ENCODE measurements at regions not wholly inside any gene's neighbourhood (a gene's known extent, or its start where the extent isn't known, plus 50 kb on each side); places are given as distances from the start of the nearest gene placed in this dataset.

GRCh38 chr4:19382993-19383756 lies 868.5 kb upstream of the SLIT2 start:
- peak; percentile 57 for DNase-seq

- peak; percentile 21 for DNase-seq
These were observed 870.6 kb upstream of the SLIT2 start for GRCh38 chr4:19381068-19381467.

- no peak for DNase-seq
These were observed 871.1 kb upstream of the SLIT2 start for GRCh38 chr4:19380600-19380999.

GRCh38 chr4:19379191-19379708 lies 872.5 kb upstream of the SLIT2 start:
- DNase-seq = no peak

- DNase-seq = no peak
These were observed 875.8 kb upstream of the SLIT2 start for GRCh38 chr4:19375931-19376330.

- DNase-seq = no peak
These were observed 876.4 kb upstream of the SLIT2 start for GRCh38 chr4:19375136-19375804.

GRCh38 chr4:19372390-19372789 lies 879.3 kb upstream of the SLIT2 start:
- DNase-seq = no peak

- no peak for DNase-seq
These were observed 882.9 kb upstream of the SLIT2 start for GRCh38 chr4:19368800-19369199.

GRCh38 chr4:19366916-19367315 lies 884.8 kb upstream of the SLIT2 start:
- DNase-seq = no peak

- no peak for DNase-seq
These were observed 893.7 kb upstream of the SLIT2 start for GRCh38 chr4:19358015-19358414.

GRCh38 chr4:19349416-19349815 lies 902.3 kb upstream of the SLIT2 start:
- no peak for DNase-seq

- DNase-seq = no peak
These were observed 903.0 kb upstream of the SLIT2 start for GRCh38 chr4:19348746-19349145.

- DNase-seq = no peak
These were observed 905.1 kb upstream of the SLIT2 start for GRCh38 chr4:19346636-19347035.

GRCh38 chr4:19329631-19330030 lies 922.1 kb upstream of the SLIT2 start:
- no peak for DNase-seq

GRCh38 chr4:19329077-19329476 lies 922.6 kb upstream of the SLIT2 start:
- no peak for DNase-seq

GRCh38 chr4:19327364-19327763 lies 924.3 kb upstream of the SLIT2 start:
- peak; percentile 13 for DNase-seq

- no peak for DNase-seq
These were observed 927.5 kb upstream of the SLIT2 start for GRCh38 chr4:19324184-19324583.

- DNase-seq = no peak
These were observed 932.1 kb upstream of the SLIT2 start for GRCh38 chr4:19319607-19320006.

- peak; percentile 8 for DNase-seq
These were observed 934.3 kb upstream of the SLIT2 start for GRCh38 chr4:19317377-19317776.

- no peak for DNase-seq
These were observed 937.6 kb upstream of the SLIT2 start for GRCh38 chr4:19314116-19314515.

GRCh38 chr4:19309378-19309777 lies 942.3 kb upstream of the SLIT2 start:
- DNase-seq = peak; percentile 55

GRCh38 chr4:19304028-19304427 lies 947.7 kb upstream of the SLIT2 start:
- no peak for DNase-seq

- peak; percentile 1 for DNase-seq
These were observed 950.2 kb upstream of the SLIT2 start for GRCh38 chr4:19301527-19301926.

- DNase-seq = no peak
These were observed 951.5 kb upstream of the SLIT2 start for GRCh38 chr4:19300213-19300612.
